IPS-NIHi7 (cell line): ENCODE measurements at regions not wholly inside any gene's neighbourhood (a gene's known extent, or its start where the extent isn't known, plus 50 kb on each side); places are given as distances from the start of the nearest gene placed in this dataset.
"Not testable (repeated sequence)": the region's sequence is repeated elsewhere in the genome, so short reads cannot be mapped to it uniquely, and the experiment has no call there.

Source experiments
- DNase-seq: peaks from one replicate; pipeline ENCODE4 v3.0.0; 2012; ENCODE audit warnings: mixed read lengths; ENCODE audit errors: extremely low spot score

- DNase-seq, result no peak
Measured at GRCh38 chr2:38243186-38243880, 133.7 kb downstream of the ATL2 start.

DNA sequence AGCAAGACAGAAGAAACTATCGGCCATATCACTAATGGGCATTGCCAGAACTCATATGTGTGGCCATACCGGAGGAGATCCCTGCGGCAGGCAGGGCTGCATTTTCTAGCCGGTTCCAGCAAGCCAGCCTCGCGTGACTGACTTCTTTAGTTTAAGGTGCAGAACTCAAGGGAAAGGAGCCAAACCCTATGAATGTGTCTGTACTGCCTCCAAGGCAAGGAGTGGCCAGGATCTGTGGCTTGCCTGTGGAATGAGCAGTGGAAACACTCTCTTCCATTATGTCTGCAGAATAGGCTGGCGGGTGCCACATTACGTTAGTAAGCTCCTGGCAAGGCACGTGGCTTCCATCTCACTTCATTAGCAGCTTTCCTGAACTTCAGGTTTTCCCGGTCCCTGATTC, 137.6 kb downstream of the ATL2 start:
- no peak for DNase-seq

- DNase-seq, result not testable (repeated sequence)
Measured at GRCh38 chr2:38238705-38239104, 138.4 kb downstream of the ATL2 start.

GRCh38 chr2:38237311-38237710, 139.8 kb downstream of the ATL2 start:
- no peak for DNase-seq

- peak; percentile 36 for DNase-seq
Measured at GRCh38 chr2:38233231-38233983, 143.7 kb downstream of the ATL2 start.

GRCh38 chr2:38232454-38232853, 144.6 kb downstream of the ATL2 start:
- DNase-seq, result no peak

- DNase-seq, result no peak
Measured at GRCh38 chr2:38230756-38231155, 146.3 kb downstream of the ATL2 start.

DNA sequence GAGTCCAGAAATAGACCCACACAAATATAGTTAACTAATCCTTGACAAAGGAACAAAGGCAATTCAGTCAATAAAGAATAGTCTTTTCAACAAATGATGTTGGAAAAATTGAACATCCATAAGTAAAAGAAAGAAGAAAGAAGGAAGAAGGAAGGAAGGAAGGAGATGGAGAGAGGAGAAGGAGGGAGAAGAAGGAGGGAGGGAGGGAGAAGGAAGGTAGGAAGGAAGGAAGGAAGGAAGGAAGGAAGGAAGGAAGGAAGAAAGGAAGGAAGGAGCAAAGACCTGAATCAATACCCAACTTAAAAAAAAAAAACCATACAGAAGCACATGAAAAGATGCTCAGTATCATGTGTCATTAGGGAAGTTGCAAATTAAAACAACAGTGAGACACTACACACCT, 148.3 kb downstream of the ATL2 start:
- DNase-seq, result no peak

DNA sequence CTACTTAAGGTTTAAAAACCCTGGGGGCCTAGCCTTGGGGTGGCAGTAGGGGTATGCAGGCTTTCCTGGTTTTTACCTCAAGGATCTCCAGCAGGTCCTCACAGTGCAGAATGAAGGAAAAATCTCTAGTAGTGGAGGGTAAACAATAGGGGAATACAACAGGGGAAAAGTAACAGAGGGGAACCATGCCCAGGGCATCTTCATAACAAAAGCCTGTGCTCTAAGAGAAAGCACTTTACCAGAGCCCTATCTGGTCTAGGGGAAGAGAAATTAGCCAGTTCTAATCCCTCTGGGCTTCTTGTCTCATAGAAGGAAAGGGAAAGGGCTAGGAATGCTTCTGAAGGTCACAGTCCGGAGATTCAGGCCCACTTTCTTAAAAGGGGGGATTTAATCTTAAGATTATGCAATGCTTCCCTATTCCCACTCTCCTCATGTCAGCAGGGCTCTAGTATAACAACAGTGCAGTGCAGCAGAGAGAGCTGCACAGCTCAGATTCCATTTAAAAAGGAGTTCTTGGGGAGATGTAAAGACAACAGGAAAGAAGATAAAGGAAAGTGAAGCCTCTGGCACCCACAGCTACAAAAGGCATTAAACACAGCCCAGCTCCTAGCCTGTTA, 149.0 kb upstream of the CYP1B1 start:
- DNase-seq, result peak; percentile 36

- DNase-seq, result no peak
Measured at GRCh38 chr2:38224181-38224580, 148.2 kb upstream of the CYP1B1 start.

DNA sequence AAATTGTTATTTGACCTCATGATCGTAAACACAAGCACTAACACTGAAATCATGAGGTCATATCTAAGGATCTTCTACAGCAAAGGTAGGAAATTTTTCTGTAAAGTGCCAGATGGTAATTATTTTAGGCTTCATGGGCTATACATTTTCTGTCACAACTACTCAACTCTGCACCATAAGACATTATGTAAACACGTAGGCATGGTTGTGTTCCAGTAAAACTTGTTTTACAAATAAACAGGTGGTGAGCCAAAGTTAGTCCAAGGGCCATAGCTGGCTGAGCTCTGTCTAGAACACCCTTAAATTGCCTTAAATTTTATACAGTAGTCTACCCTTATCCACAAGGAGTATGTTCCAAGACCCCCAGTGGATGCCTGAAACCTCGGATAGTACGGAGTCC, 147.3 kb upstream of the CYP1B1 start:
- no peak for DNase-seq

- no peak for DNase-seq
Measured at GRCh38 chr2:38220164-38220563, 144.2 kb upstream of the CYP1B1 start.

- no peak for DNase-seq
Measured at GRCh38 chr2:38218995-38219394, 143.0 kb upstream of the CYP1B1 start.

GRCh38 chr2:38218591-38218991, 142.6 kb upstream of the CYP1B1 start:
- DNase-seq, result no peak

DNA sequence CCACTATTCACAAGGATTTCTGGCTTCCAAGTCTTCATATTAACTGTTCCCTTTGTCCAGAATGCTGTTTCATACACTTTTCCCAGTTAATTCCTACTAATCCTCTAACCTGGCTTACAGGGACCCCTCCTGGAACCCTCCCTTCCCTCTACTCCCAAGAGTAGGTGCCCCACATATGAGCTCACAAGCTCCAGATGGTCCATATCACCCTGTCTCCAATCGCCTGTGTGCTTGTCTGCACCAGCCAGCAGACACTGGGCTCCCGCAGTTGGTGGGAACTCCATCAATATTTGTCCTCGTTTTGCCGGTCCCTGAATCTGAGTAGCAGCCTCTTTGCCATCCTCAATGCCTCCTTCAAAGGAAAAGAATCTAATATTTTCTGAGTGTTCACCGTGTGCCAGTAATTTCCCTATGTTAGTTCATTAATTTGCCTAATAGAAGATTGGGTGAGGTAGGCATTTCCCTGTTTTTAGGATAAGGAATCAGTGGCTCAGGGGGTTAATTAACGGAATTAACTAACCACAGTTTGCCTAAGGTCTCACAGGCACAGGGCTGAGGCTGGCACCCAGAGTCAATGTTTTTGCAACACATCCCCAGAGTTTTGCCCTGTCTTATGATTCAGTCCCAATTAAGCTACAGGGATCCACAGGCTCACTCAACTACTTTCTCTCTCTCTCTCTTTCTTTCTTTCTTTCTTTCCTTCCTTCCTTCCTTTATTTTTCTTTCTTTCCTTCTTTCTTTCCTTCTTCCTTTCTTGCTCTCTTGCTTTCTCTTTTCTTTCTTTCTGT, 141.6 kb upstream of the CYP1B1 start:
- DNase-seq, result no peak

DNA sequence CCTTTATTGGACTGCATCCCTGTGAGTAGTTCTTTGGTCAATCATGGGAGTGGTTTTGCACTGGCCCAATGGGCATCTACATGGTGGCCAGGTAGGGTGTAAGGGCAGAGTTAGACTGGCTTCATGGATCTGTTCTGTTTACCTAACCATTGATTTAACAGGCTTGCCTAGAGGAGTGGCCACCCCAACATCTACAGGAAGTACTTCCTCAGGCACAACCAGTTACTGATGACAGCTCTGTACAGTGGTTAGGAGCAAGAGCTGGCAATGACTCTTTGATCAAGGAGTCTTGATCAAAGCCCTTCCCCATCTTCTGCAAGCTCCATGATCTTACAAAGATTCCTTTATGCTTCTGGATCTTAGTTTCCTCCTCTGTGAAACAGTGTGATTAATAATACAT, 140.9 kb upstream of the CYP1B1 start:
- DNase-seq, result no peak

- DNase-seq, result no peak
Measured at GRCh38 chr2:38215993-38216392, 140.0 kb upstream of the CYP1B1 start.

- no peak for DNase-seq
Measured at GRCh38 chr2:38215522-38215921, 139.6 kb upstream of the CYP1B1 start.

GRCh38 chr2:38214209-38214717, 138.3 kb upstream of the CYP1B1 start:
- DNase-seq, result no peak

DNA sequence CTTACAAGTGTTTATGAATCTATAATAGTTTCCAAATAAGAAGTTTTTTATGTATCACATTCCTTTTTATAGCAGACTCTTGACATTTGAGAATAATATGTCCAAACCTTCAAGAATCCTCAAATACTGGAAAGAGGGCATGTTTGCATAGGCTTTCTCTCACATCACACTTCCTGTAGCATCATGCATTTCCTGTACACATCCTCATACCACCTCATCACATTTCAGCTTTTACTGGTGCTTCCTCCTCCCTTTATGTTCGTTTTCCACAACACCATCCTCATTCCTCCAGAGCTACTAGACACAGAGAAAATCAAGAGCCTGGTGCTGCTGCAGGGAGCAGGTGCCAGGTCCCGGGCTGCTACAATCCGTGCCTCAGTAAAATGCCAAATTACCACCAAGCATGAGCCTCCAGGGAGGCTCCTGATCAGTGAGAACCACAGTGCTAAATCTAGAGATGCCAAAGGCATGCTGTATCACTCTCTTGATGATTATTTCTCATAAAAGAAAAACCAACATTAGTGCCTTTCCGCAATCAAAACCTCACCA, 137.7 kb upstream of the CYP1B1 start:
- DNase-seq, result no peak

DNA sequence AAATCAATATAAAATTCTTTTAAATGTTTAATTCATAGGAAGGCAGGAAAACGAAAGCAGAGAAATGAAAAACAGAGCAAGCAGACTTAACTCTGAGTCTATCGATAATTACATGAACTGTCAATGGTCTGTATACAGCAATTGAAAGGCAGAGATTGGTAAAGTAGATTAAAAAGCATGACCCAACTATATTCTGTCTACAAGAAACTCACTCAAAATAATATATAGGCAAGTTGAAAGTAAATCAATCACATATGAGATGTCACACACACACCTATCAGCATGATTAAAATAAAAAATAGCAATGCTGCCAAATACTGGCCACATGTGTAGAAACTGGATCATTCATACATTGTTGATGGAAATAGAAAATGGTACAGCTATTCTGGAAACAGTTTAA, 136.4 kb upstream of the CYP1B1 start:
- no peak for DNase-seq

GRCh38 chr2:38207168-38207567, 131.2 kb upstream of the CYP1B1 start:
- DNase-seq, result no peak
